HEK293T (cell line): ENCODE measurements at regions not wholly inside any gene's neighbourhood (a gene's known extent, or its start where the extent isn't known, plus 50 kb on each side); places are given as distances from the start of the nearest gene placed in this dataset.

ENCODE experiments used
- BHLHE40 ChIP-seq: fragments of 450-650 bp; IDR thresholded peaks from 2 replicates; pipeline ENCODE4 v1.6.1; 2016; ENCODE audit warnings: mild to moderate bottlenecking, moderate library complexity, borderline replicate concordance
- FOXK2 ChIP-seq: fragments of 450-650 bp; IDR thresholded peaks from 2 replicates; pipeline ENCODE4 v1.6.1; 2016; ENCODE audit warnings: mild to moderate bottlenecking
- HDGF ChIP-seq: fragments of 450-650 bp; IDR thresholded peaks from 2 replicates; pipeline ENCODE4 v1.6.1; 2017; ENCODE audit warnings: antibody characterized with exemption, borderline replicate concordance
- PKNOX1 ChIP-seq: fragments of 450-650 bp; IDR thresholded peaks from 2 replicates; pipeline ENCODE4 v1.6.1; 2016
- TARDBP ChIP-seq: fragments of 450-650 bp; IDR thresholded peaks from 2 replicates; pipeline ENCODE4 v1.6.1; 2016

- no peak for TF ChIP-seq HDGF
- TF ChIP-seq FOXK2, result no peak
- TF ChIP-seq PKNOX1, result no peak
- no peak for TF ChIP-seq BHLHE40
- TF ChIP-seq TARDBP, result no peak
These were observed 56.5 kb upstream of the EDAR start for GRCh38 chr2:109045505-109045904.
